Aorta (tissue), 5 donors: ENCODE measurements at regions not wholly inside any gene's neighbourhood (a gene's known extent, or its start where the extent isn't known, plus 50 kb on each side); places are given as distances from the start of the nearest gene placed in this dataset.

Experiments used
- ATAC-seq: fragments of 200-7000 bp; cut with Tn5 transposase; one replicate; pipeline ENCODE4 v1.9.1; 2022; ENCODE audit warnings: moderate library complexity; ENCODE audit not compliant: low FRiP score
- DNase-seq, 2 donors: peaks; one replicate each; pipeline ENCODE4 v3.0.0-alpha.2; 2020
- H3K27ac ChIP-seq, 2 donors: one replicate each; pipeline ENCODE4 v1.5.1; 2013; ENCODE audit warnings: low read length in 2 of 2, mild to moderate bottlenecking in 2 of 2, moderate library complexity in 2 of 2, control low read depth in 1 of 2, inconsistent platforms in 1 of 2, low read depth in 1 of 2
- H3K27me3 ChIP-seq, 2 donors: one replicate each; pipeline ENCODE4 v1.6.1; 2013; ENCODE audit warnings: control low read depth in 1 of 2, low read length in 1 of 2, mild to moderate bottlenecking in 1 of 2, moderate library complexity in 1 of 2; ENCODE audit not compliant: insufficient read depth in 2 of 2, control insufficient read depth in 1 of 2
- H3K36me3 ChIP-seq, 2 donors: one replicate each; pipeline ENCODE4 v1.6.1; 2013; ENCODE audit warnings: control low read depth in 1 of 2, low read length in 1 of 2, mild to moderate bottlenecking in 1 of 2; ENCODE audit not compliant: insufficient read depth in 2 of 2, control insufficient read depth in 1 of 2
- H3K4me1 ChIP-seq, 2 donors: one replicate each; pipeline ENCODE4 v1.6.1; 2013; ENCODE audit warnings: low read length in 2 of 2, control low read depth in 1 of 2, mild to moderate bottlenecking in 1 of 2, moderate library complexity in 1 of 2; ENCODE audit not compliant: insufficient read depth in 2 of 2, control insufficient read depth in 1 of 2
- H3K4me3 ChIP-seq, 2 donors: one replicate each; pipeline ENCODE4 v1.5.1; 2013; ENCODE audit warnings: low read length in 2 of 2, control low read depth in 1 of 2, mild to moderate bottlenecking in 1 of 2
- H3K9me3 ChIP-seq: one replicate; pipeline ENCODE4 v1.6.1; 2013; ENCODE audit warnings: mild to moderate bottlenecking, low read length; ENCODE audit not compliant: control insufficient read depth
- WGBS, 2 donors: extraction: QIAGEN DNeasy Blood & Tissue Kit; methylation state at CpG; one replicate each; pipeline ENCODE4 v1.1.7; 2013; 5-methylcytosine and 5-hydroxymethylcytosine counted together
- intact Hi-C, 2 donors: fragments of 100-400 bp; cut with DNase I; formaldehyde crosslinking; loops; one replicate each; pipeline versions ENCODE4 v1.14.2 to v1.15.0; 2022
- donor health status: healthy with polysubstance abuse.
- donor health status: Bipolar disorder and iron deficiency.
- donor health status: DM: no; HTN: no; CAD: no.
- donor health status: DM: no; HTN: no; CAD: no.
- donor health status: DM: yes; HTN: yes; CAD: no.

- no peak for ATAC-seq
- 24 to 28% methylated on average over 5 of the region's 5 CpGs for WGBS, 2 donors
- Histone ChIP-seq H3K27ac (no peak overlapping the region), H3K4me3 (no peak overlapping the region), H3K27me3 (no peaks in the 10 kb centered on the region), H3K9me3 (no peaks in the 10 kb centered on the region), H3K36me3 (no peaks in the 10 kb centered on the region), H3K4me1 (peaks cover 7 to 9% of the 10 kb centered on the region in 2 donors)
- intact Hi-C loops: loop anchor here (5.0 kb wide), 2 partner anchors 38 to 52 kb away; no protein-coding TSS in a partner anchor
- no peak for DNase-seq
Measured at GRCh38 chr7:25809441-25809840, 342.6 kb upstream of the NFE2L3 start.

DNA sequence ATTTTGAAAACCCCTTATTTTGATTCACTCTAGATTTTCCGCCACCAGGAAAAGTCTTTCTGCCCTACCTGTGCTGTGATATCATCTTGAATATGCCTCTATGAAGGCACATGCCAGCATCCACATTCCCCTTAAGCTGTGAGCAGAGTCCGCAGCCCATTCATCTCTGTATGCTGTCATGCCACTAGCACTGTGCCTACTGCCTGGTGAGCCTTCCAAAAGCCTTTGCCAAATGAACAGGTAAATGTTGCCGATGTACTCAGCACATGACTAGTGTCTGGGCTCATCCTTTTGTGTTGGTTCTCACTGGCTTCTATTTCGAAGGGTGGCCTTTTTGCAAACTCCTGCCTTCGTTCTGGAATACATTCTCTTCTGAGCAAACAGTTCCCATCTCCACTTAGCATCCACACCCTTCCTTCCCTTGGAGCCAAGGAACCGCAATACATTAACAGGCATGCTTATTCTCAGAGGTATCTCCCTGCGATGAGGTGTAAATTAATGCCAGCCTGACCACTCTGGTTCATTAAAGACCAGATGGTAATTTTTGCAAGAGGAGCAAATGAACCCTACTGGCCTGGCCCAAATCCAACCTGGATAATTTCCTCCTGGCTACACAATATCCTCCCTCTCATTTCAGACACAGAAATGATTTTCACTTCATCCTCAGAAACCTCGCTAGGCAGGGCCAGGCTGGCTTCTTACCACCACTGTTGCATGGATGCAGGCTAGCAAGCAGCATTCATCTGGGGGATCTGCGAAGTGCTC is 339.7 kb upstream of the NFE2L3 start:
- WGBS, 2 donors: 95 to 96% methylated on average over 9 of the region's 9 CpGs
- Histone ChIP-seq H3K4me1 (peaks cover 4 to 7% of the 10 kb centered on the region in 2 donors), H3K36me3 (no peaks in the 10 kb centered on the region), H3K9me3 (no peaks in the 10 kb centered on the region), H3K27me3 (no peaks in the 10 kb centered on the region), H3K4me3 (no peak overlapping the region), H3K27ac (no peak overlapping the region)
- intact Hi-C loops: no loop called here
- ATAC-seq (no peak), DNase-seq (no peak)

- no peak for ATAC-seq
- H3K27me3 ChIP-seq: no peaks in the 10 kb centered on the region
- H3K36me3 ChIP-seq: no peaks in the 10 kb centered on the region
- H3K9me3 ChIP-seq: no peaks in the 10 kb centered on the region
- no peak overlapping the region for H3K27ac ChIP-seq
- H3K4me1 ChIP-seq: peaks cover 0 to 2% of the 10 kb centered on the region in 2 donors
- no peak for DNase-seq
- intact Hi-C loops: no loop called here
- 89 to 90% methylated on average over 6 of the region's 6 CpGs for WGBS, 2 donors
- no peak overlapping the region for H3K4me3 ChIP-seq
Measured at GRCh38 chr7:25813381-25813780, 338.6 kb upstream of the NFE2L3 start.

- 89 to 91% methylated on average over 2 of the region's 2 CpGs for WGBS, 2 donors
- no peak overlapping the region for H3K27ac ChIP-seq
- H3K27me3 ChIP-seq: no peaks in the 10 kb centered on the region
- DNase-seq (no peak), ATAC-seq (no peak)
- no peaks in the 10 kb centered on the region for H3K9me3 ChIP-seq
- intact Hi-C loops: no loop called here
- no peaks in the 10 kb centered on the region for H3K36me3 ChIP-seq
- H3K4me1 ChIP-seq: peaks cover 0 to 2% of the 10 kb centered on the region in 2 donors
- H3K4me3 ChIP-seq: no peak overlapping the region
Measured at GRCh38 chr7:25815711-25816110, 336.3 kb upstream of the NFE2L3 start.

- ATAC-seq (no peak), DNase-seq (no peak)
- Histone ChIP-seq H3K4me1 (no peaks in the 10 kb centered on the region), H3K9me3 (no peaks in the 10 kb centered on the region), H3K27me3 (no peaks in the 10 kb centered on the region), H3K36me3 (no peaks in the 10 kb centered on the region), H3K4me3 (no peak overlapping the region), H3K27ac (no peak overlapping the region)
- intact Hi-C loops: no loop called here
- 81 to 85% methylated on average over 5 of the region's 5 CpGs for WGBS, 2 donors
Measured at GRCh38 chr7:25820432-25821040, 331.5 kb upstream of the NFE2L3 start.

GRCh38 chr7:25821225-25821624 is 330.8 kb upstream of the NFE2L3 start:
- intact Hi-C loops: no loop called here
- Histone ChIP-seq H3K27me3 (no peaks in the 10 kb centered on the region), H3K4me3 (no peak overlapping the region), H3K9me3 (no peaks in the 10 kb centered on the region), H3K4me1 (no peaks in the 10 kb centered on the region), H3K27ac (no peak overlapping the region), H3K36me3 (no peaks in the 10 kb centered on the region)
- 92 to 94% methylated on average over 3 of the region's 3 CpGs for WGBS, 2 donors
- no peak for ATAC-seq
- DNase-seq: no peak

DNA sequence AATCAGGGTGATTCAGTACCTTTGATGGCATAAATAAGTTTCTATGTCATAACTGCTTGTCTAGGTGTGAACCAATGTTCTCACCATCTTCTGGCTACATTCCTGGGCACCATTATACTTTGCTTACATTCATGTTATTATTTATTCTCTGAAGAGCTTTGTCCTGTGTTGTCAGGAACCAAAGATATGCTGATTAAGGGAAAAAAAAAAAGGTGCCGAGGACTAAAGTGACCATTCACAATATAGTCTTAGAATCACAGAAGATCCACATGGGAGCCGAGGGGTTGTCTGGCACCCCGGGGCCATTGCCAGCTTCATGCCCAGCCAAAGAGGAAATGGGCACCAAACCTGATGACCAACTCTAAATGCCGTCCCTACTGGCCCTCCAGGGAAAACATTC is 329.2 kb upstream of the NFE2L3 start:
- H3K4me1 ChIP-seq: no peaks in the 10 kb centered on the region
- intact Hi-C loops: no loop called here
- 32% methylated on average over 4 of the region's 4 CpGs for WGBS, 2 donors

DNA sequence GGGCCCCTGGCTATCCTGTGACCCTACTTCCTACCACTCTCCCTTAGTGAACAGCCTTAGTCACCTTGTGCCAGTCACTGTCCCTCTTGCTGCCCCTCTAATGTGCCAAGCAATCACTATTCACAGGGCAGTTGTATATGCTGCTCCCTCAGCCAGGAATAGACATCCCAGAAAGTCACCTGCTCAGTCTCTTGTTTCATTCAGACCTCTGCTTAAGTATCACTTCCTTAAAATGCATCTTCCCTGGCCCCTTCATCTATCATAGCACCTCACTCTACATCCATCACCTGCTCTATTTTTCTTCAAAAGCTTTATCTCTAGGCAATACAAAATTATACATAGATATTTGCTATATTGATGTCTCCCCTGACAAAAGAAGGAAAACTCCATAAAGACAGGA is 328.4 kb upstream of the NFE2L3 start:
- H3K9me3 ChIP-seq: no peaks in the 10 kb centered on the region
- intact Hi-C loops: no loop called here
- no peaks in the 10 kb centered on the region for H3K27me3 ChIP-seq
- H3K4me3 ChIP-seq: no peak overlapping the region
- no peak overlapping the region for H3K27ac ChIP-seq
- H3K36me3 ChIP-seq: no peaks in the 10 kb centered on the region
- no peaks in the 10 kb centered on the region for H3K4me1 ChIP-seq
- no peak for ATAC-seq
- no peak for DNase-seq

More for the DNA sequence above, 329.2 kb upstream of the NFE2L3 start:
- Histone ChIP-seq H3K9me3 (no peaks in the 10 kb centered on the region), H3K36me3 (no peaks in the 10 kb centered on the region), H3K27me3 (no peaks in the 10 kb centered on the region), H3K27ac (no peak overlapping the region), H3K4me3 (no peak overlapping the region)
- DNase-seq (no peak), ATAC-seq (no peak)

DNA sequence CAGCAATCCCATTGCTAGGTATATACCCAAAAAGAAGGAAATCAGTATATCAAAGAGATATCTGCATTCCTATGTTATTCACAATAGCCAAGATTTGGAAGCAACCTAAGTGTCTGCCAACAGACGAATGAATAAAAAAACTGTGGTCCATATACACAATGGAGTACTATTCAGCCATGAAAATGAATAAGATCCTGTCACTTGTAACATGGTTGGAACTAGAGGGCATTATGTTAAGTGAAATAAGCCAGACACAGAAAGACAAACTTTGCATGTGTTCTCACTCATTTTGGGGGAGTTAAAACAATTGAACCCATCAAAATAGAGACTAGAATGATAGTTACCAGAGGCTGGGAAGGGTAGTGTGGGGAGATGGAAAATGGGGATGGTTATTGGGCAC is 323.5 kb upstream of the NFE2L3 start:
- H3K4me1 ChIP-seq: no peaks in the 10 kb centered on the region
- intact Hi-C loops: no loop called here
- DNase-seq (no peak), ATAC-seq (no peak)
- H3K36me3 ChIP-seq: no peaks in the 10 kb centered on the region
- H3K27ac ChIP-seq: no peak overlapping the region
- H3K9me3 ChIP-seq: no peaks in the 10 kb centered on the region
- 99 to 100% methylated on average over 1 of the region's 1 CpG for WGBS, 2 donors
- no peaks in the 10 kb centered on the region for H3K27me3 ChIP-seq
- no peak overlapping the region for H3K4me3 ChIP-seq
